Tibial artery (tissue), 4 donors: ENCODE measurements at regions not wholly inside any gene's neighbourhood (a gene's known extent, or its start where the extent isn't known, plus 50 kb on each side); places are given as distances from the start of the nearest gene placed in this dataset.

Experiments
- DNase-seq, 2 donors: peaks; one replicate each; pipeline ENCODE4 v3.0.0-alpha.2; 2019
- H3K27ac ChIP-seq, 2 donors: fragments of 200-600 bp; sonication (generic) in 1 of 2; 1 replicate in 1 of 2; 2 replicates in 1 of 2; pipeline ENCODE4 v1.5.1; 2018 to 2019; ENCODE audit warnings: mild to moderate bottlenecking in 1 of 2
- H3K27me3 ChIP-seq, 2 donors: fragments of 200-600 bp; sonication (generic) in 1 of 2; one replicate each; pipeline versions ENCODE4 v1.5.1 to v1.6.0; 2016 to 2019
- H3K36me3 ChIP-seq, 3 donors: fragments of 200-600 bp; sonication (generic) in 2 of 3; one replicate each; pipeline ENCODE4 v1.5.1; 2016 to 2019; ENCODE audit warnings: mild to moderate bottlenecking in 2 of 3
- H3K4me1 ChIP-seq, 4 donors: fragments of 200-600 bp; sonication (generic) in 2 of 4; 1 replicate in 3 of 4; 2 replicates in 1 of 4; pipeline ENCODE4 v1.5.1; 2016 to 2019
- H3K4me3 ChIP-seq, 2 donors: fragments of 200-600 bp; sonication (generic) in 1 of 2; 1 replicate in 1 of 2; 2 replicates in 1 of 2; pipeline ENCODE4 v1.5.1; 2018 to 2019; ENCODE audit warnings: mild to moderate bottlenecking in 2 of 2
- H3K9me3 ChIP-seq, 3 donors: fragments of 200-600 bp; sonication (generic) in 1 of 3; one replicate each; pipeline ENCODE4 v1.5.1; 2016 to 2019
- intact Hi-C: fragments of 100-400 bp; cut with DNase I; formaldehyde crosslinking; loops from one replicate; pipeline ENCODE4 v1.15.0; 2023; ENCODE audit warnings: low total_unique reads
- TF ChIP-seq, protein P1 (sequence below), 2 experiments: fragments of 200-600 bp in 1 of 2; fragments of 450-650 bp in 1 of 2; IDR thresholded peaks; one replicate each; pipeline ENCODE4 v1.5.1; 2017 to 2019; ENCODE audit warnings: antibody characterized with exemption in 2 of 2, mild to moderate bottlenecking in 1 of 2, moderate library complexity in 1 of 2

DNA sequence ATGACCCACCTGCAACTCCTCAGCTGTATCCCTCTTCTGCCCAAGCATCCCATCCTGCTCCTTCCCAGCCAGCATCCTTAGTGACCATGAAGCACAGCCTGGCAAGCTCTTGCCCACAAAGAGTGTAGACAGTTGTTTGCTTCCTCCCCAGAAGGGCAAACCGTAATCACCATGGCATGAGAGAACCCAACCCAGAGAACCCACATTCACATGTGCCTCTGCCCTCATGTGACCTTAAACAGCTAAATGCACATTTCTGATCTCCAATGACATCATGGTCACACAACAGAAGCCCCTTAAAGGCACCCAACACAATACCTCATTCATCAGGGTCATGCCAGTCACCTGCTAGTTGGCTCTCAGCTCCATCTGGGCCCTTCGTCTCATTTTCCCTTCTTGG, 162.8 kb upstream of the CDYL start:
- intact Hi-C loops, result loop anchor here (10.0 kb wide), 1 partner anchor 259 kb away; no protein-coding TSS in a partner anchor
- H3K27ac ChIP-seq, result peak overlapping the region; percentile 3 to 51

DNA sequence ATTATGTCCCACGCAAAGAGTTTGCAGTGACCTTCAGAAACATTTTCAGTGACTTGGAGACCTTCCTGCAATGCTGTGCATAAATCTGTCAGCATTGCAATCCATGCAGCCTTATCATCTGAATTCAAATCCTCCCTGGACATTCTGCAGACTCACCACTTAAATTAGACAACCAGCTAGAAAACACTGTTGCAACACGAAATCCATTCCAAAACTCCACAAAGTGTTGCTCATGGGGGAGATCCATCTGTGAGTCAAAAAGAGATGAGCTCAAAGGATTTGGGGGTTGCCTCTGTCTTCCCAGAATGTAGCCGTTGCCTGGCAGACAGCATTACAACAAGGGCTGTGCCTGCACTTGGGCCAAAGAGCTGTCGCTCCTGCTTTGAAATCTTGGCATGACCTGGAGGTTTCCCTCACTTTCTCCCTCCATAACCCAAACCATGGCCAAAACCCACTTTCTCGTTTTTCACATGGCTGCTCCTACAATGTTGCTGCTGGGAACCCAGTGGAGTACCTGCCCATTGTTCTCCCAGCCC, 163.5 kb upstream of the CDYL start:
- TF ChIP-seq, protein P1, sequence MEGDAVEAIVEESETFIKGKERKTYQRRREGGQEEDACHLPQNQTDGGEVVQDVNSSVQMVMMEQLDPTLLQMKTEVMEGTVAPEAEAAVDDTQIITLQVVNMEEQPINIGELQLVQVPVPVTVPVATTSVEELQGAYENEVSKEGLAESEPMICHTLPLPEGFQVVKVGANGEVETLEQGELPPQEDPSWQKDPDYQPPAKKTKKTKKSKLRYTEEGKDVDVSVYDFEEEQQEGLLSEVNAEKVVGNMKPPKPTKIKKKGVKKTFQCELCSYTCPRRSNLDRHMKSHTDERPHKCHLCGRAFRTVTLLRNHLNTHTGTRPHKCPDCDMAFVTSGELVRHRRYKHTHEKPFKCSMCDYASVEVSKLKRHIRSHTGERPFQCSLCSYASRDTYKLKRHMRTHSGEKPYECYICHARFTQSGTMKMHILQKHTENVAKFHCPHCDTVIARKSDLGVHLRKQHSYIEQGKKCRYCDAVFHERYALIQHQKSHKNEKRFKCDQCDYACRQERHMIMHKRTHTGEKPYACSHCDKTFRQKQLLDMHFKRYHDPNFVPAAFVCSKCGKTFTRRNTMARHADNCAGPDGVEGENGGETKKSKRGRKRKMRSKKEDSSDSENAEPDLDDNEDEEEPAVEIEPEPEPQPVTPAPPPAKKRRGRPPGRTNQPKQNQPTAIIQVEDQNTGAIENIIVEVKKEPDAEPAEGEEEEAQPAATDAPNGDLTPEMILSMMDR (IDR thresholded peaks at IDR 0.05), result no peak
- intact Hi-C loops, result loop anchor here (10.0 kb wide), 1 partner anchor 258 kb away; no protein-coding TSS in a partner anchor

More for the DNA sequence above, 162.8 kb upstream of the CDYL start:
- Histone ChIP-seq H3K36me3 (no peaks in the 10 kb centered on the region), H3K4me1 (peaks cover 0 to 60% (median 35%) of the 10 kb centered on the region in 4 donors), H3K27me3 (no peaks in the 10 kb centered on the region), H3K9me3 (no peaks in the 10 kb centered on the region), H3K4me3 (no peak overlapping the region)
- no peak for DNase-seq
- TF ChIP-seq, protein P1 (IDR thresholded peaks at IDR 0.05), result no peak

DNA sequence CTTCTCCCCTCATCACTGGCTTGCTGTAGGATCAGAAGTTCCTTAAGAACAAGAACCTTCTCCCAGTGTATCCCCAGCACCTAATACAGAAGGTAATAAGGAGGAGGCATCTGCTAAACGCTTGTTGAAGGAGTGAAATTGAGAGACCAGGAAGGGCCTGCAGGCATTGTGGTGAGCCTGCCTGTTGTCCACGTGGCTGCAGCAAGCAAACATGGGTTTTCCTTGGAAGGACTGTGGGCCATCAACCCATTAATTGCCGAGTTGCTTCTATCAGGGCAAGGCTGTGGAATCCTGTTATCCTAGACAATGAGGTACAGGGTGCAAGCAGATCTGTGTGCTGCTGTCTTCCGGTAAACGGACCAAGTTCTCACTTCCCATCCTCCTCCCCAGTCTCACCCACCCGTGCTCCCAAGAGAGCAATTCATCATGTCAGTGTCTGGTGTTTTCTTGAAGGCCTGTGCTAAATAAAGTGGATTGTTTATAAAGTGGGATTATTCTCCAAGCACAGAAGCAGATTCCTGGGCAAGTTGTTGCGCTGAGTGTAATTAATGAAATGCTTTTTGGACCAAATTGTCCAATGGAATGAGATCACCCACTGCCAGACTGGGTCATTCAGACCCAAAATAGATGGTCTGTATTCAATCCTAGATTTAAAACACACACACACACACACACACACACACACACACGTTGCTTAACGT, 164.6 kb upstream of the CDYL start:
- intact Hi-C loops, result loop anchor here (10.0 kb wide), 1 partner anchor 257 kb away; no protein-coding TSS in a partner anchor
- Histone ChIP-seq H3K27me3 (no peaks in the 10 kb centered on the region), H3K4me3 (no peak overlapping the region), H3K36me3 (no peaks in the 10 kb centered on the region), H3K4me1 (peaks cover 0 to 70% (median 46%) of the 10 kb centered on the region in 4 donors), H3K9me3 (no peaks in the 10 kb centered on the region), H3K27ac (peak overlapping the region in 1 of 2 donors; percentile 51)
- TF ChIP-seq, protein P1 (IDR thresholded peaks at IDR 0.05), result no peak
- DNase-seq, result no peak

More for the DNA sequence above, 163.5 kb upstream of the CDYL start:
- Histone ChIP-seq H3K4me1 (peaks cover 0 to 63% (median 37%) of the 10 kb centered on the region in 4 donors), H3K9me3 (no peaks in the 10 kb centered on the region), H3K4me3 (no peak overlapping the region), H3K27me3 (no peaks in the 10 kb centered on the region), H3K27ac (peak overlapping the region; percentile 3 to 51), H3K36me3 (no peaks in the 10 kb centered on the region)
- DNase-seq, result peak in 1 of 2 donors; percentile 40

- no peaks in the 10 kb centered on the region for H3K27me3 ChIP-seq
- peak overlapping the region; percentile 31 to 51 for H3K27ac ChIP-seq
- intact Hi-C loops, result loop anchor here (10.0 kb wide), 1 partner anchor 255 kb away; no protein-coding TSS in a partner anchor
These were observed 165.9 kb upstream of the CDYL start for GRCh38 chr6:4610256-4610655.

GRCh38 chr6:4608361-4609115, 167.7 kb upstream of the CDYL start:
- no peaks in the 10 kb centered on the region for H3K27me3 ChIP-seq
- DNase-seq, result no peak
- intact Hi-C loops, result loop anchor here (10.0 kb wide), 1 partner anchor 606 kb away; no protein-coding TSS in a partner anchor
- TF ChIP-seq, protein P1 (IDR thresholded peaks at IDR 0.05), result no peak
- H3K4me1 ChIP-seq, result peaks cover 0 to 57% (median 41%) of the 10 kb centered on the region in 4 donors
- H3K27ac ChIP-seq, result no peak overlapping the region
- H3K9me3 ChIP-seq, result no peaks in the 10 kb centered on the region
- H3K36me3 ChIP-seq, result no peaks in the 10 kb centered on the region
- no peak overlapping the region for H3K4me3 ChIP-seq

More at GRCh38 chr6:4610256-4610655, 165.9 kb upstream of the CDYL start:
- TF ChIP-seq, protein P1 (IDR thresholded peaks at IDR 0.05), result no peak
- Histone ChIP-seq H3K4me3 (no peak overlapping the region), H3K4me1 (peaks cover 0 to 60% (median 43%) of the 10 kb centered on the region in 4 donors), H3K36me3 (no peaks in the 10 kb centered on the region), H3K9me3 (no peaks in the 10 kb centered on the region)
- peak; percentile 65 to 77 for DNase-seq
